DOHH2 (cell line): ENCODE measurements at regions not wholly inside any gene's neighbourhood (a gene's known extent, or its start where the extent isn't known, plus 50 kb on each side); places are given as distances from the start of the nearest gene placed in this dataset.

ENCODE experiments used
- H3F3A ChIP-seq: fragments of 200-600 bp; sonication (generic), shearing (Covaris generic); 2 replicates; pipeline ENCODE4 v1.6.0; 2016; ENCODE audit warnings: antibody characterized with exemption, mild to moderate bottlenecking; ENCODE audit not compliant: control insufficient read depth, insufficient read depth
- H3K27ac ChIP-seq: fragments of 200-600 bp; sonication (generic); 2 replicates; pipeline ENCODE4 v1.5.1; 2014; ENCODE audit warnings: low read depth, mild to moderate bottlenecking, low read length, moderate library complexity
- H3K27me3 ChIP-seq: fragments of 200-600 bp; sonication (generic); 2 replicates; pipeline ENCODE4 v1.6.1; 2014; ENCODE audit warnings: mild to moderate bottlenecking, low read length, mixed read lengths; ENCODE audit not compliant: control insufficient read depth
- H3K36me3 ChIP-seq: fragments of 200-600 bp; sonication (generic); 2 replicates; pipeline ENCODE4 v1.6.1; 2014; ENCODE audit warnings: mild to moderate bottlenecking, low read length, moderate library complexity, mixed read lengths; ENCODE audit not compliant: control insufficient read depth
- H3K4me1 ChIP-seq: fragments of 200-600 bp; sonication (generic); 2 replicates; pipeline ENCODE4 v1.6.1; 2014; ENCODE audit warnings: mild to moderate bottlenecking, low read length, mixed read lengths; ENCODE audit not compliant: control insufficient read depth
- H3K4me2 ChIP-seq: fragments of 200-600 bp; sonication (generic); 2 replicates; pipeline ENCODE4 v1.6.0; 2014; ENCODE audit warnings: mild to moderate bottlenecking, low read length, moderate library complexity
- H3K4me3 ChIP-seq: fragments of 200-600 bp; sonication (generic); 2 replicates; pipeline ENCODE4 v1.5.1; 2014; ENCODE audit warnings: mild to moderate bottlenecking, low read length, mixed read lengths
- H3K79me2 ChIP-seq: fragments of 200-600 bp; sonication (generic); 2 replicates; pipeline ENCODE4 v1.6.1; 2014; ENCODE audit warnings: mild to moderate bottlenecking, low read length, mixed read lengths; ENCODE audit not compliant: control insufficient read depth
- H3K9me2 ChIP-seq: fragments of 200-600 bp; sonication (generic); replicated peaks from 2 replicates; pipeline ENCODE4 v1.6.1; 2014; ENCODE audit warnings: mild to moderate bottlenecking, low read length, mixed read lengths; ENCODE audit not compliant: control insufficient read depth
- H3K9me3 ChIP-seq: fragments of 200-600 bp; sonication (generic); 2 replicates; pipeline ENCODE4 v1.6.1; 2014; ENCODE audit warnings: antibody characterized with exemption, low read length, mixed read lengths; ENCODE audit not compliant: control insufficient read depth, insufficient read depth
- H4K20me1 ChIP-seq: fragments of 200-600 bp; sonication (generic); 2 replicates; pipeline ENCODE4 v1.6.0; 2014; ENCODE audit warnings: low read depth, mild to moderate bottlenecking, antibody characterized with exemption, low read length, moderate library complexity; ENCODE audit not compliant: control insufficient read depth, insufficient read depth
- CTCF ChIP-seq: fragments of 200-600 bp; sonication (generic); IDR thresholded peaks from one replicate; pipeline ENCODE4 v1.5.1; 2014; ENCODE audit warnings: antibody characterized with exemption, mild to moderate bottlenecking, low read depth, low read length; ENCODE audit not compliant: poor library complexity, severe bottlenecking
- EZH2phosphoT487 ChIP-seq: fragments of 200-600 bp; sonication (generic); IDR thresholded peaks from 2 replicates; pipeline ENCODE4 v1.6.1; 2017; ENCODE audit warnings: borderline replicate concordance, mild to moderate bottlenecking, antibody characterized with exemption, low read length, moderate library complexity, mixed read lengths

GRCh38 chr16:11447272-11447671 is 102.0 kb downstream of the RMI2 start:
- Histone ChIP-seq H3K9me3 (no peaks in the 10 kb centered on the region), H3K9me2 (no peaks in the 10 kb centered on the region), H4K20me1 (no peaks in the 10 kb centered on the region), H3F3A (no peaks in the 10 kb centered on the region), H3K27ac (no peak overlapping the region), H3K27me3 (no peaks in the 10 kb centered on the region), H3K4me3 (no peak overlapping the region), H3K36me3 (no peaks in the 10 kb centered on the region), H3K79me2 (no peaks in the 10 kb centered on the region), H3K4me1 (no peaks in the 10 kb centered on the region), H3K4me2 (no peak overlapping the region)
- no peak for TF ChIP-seq CTCF
- TF ChIP-seq EZH2phosphoT487, result no peak

GRCh38 chr16:11447836-11448235 is 102.6 kb downstream of the RMI2 start:
- Histone ChIP-seq H3K4me1 (no peaks in the 10 kb centered on the region), H3K9me3 (no peaks in the 10 kb centered on the region), H3K79me2 (no peaks in the 10 kb centered on the region), H3K27me3 (no peaks in the 10 kb centered on the region), H4K20me1 (no peaks in the 10 kb centered on the region), H3K4me3 (no peak overlapping the region), H3K27ac (no peak overlapping the region), H3F3A (no peaks in the 10 kb centered on the region), H3K36me3 (no peaks in the 10 kb centered on the region), H3K9me2 (no peaks in the 10 kb centered on the region), H3K4me2 (no peak overlapping the region)
- TF ChIP-seq CTCF (no peak), EZH2phosphoT487 (no peak)

- no peaks in the 10 kb centered on the region for H4K20me1 ChIP-seq
- TF ChIP-seq EZH2phosphoT487 (no peak), CTCF (no peak)
- H3K79me2 ChIP-seq, result no peaks in the 10 kb centered on the region
- no peaks in the 10 kb centered on the region for H3K9me2 ChIP-seq
- H3K27ac ChIP-seq, result no peak overlapping the region
- no peak overlapping the region for H3K4me2 ChIP-seq
- no peaks in the 10 kb centered on the region for H3K4me1 ChIP-seq
- H3K36me3 ChIP-seq, result no peaks in the 10 kb centered on the region
- no peaks in the 10 kb centered on the region for H3K9me3 ChIP-seq
- H3K4me3 ChIP-seq, result no peak overlapping the region
- H3F3A ChIP-seq, result no peaks in the 10 kb centered on the region
- H3K27me3 ChIP-seq, result no peaks in the 10 kb centered on the region
These were observed 103.6 kb downstream of the RMI2 start for GRCh38 chr16:11448796-11449416.

GRCh38 chr16:11449716-11450115 is 104.5 kb downstream of the RMI2 start:
- TF ChIP-seq EZH2phosphoT487, result no peak
- TF ChIP-seq CTCF, result no peak
- Histone ChIP-seq H3K36me3 (no peaks in the 10 kb centered on the region), H3K27me3 (0 out of 2 replicates have a peak, but pooled peaks cover 2% of the 10 kb centered on the region), H3F3A (no peaks in the 10 kb centered on the region), H3K4me2 (no peak overlapping the region), H3K4me1 (no peaks in the 10 kb centered on the region), H3K79me2 (no peaks in the 10 kb centered on the region), H3K27ac (no peak overlapping the region), H4K20me1 (no peaks in the 10 kb centered on the region), H3K4me3 (no peak overlapping the region), H3K9me2 (no peaks in the 10 kb centered on the region), H3K9me3 (no peaks in the 10 kb centered on the region)
